ENCODE measurements at regions not wholly inside any gene's neighbourhood (a gene's known extent, or its start where the extent isn't known, plus 50 kb on each side); places are given as distances from the start of the nearest gene placed in this dataset.
"Not testable (repeated sequence)": the region's sequence is repeated elsewhere in the genome, so short reads cannot be mapped to it uniquely, and the experiment has no call there.

DNA sequence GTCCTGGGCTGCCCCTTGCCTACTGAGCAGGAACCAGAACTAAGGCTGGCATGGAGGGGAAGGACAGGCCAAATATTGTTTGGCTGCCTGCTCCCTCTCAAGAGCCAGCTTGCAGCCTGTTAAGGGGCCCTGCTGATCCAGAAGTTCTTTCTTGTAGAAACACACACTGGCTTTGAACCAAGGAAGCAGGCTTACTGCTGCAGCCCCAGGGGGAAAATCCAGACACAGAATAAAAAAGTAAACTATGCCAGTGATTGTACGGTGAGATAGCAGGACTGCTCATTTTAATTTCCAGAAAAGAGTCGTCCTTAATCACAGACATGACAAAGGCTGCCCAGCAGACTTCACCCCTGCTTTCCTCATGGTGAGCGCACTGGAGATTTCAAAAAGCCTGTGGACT, 371.6 kb downstream of the ANAPC1 start:
- DNase-seq, result not testable (repeated sequence)

DNA sequence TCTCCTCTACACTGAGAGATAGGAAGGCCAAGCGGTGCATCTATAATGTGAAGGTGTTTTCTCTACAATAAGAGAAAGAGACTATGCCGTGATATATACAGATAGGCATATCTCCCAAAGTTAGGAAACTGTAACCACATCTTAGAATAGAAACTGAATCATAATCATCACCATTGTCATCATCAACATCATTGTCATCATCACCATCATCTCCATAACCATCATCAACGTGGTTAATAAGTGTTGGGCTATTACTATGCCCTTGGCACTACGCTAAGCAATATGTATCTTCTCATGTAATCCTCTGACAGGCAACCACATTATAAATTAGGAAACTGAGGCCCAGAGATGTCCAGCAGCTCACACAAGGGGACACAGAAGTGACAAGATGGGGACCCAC, 369.9 kb downstream of the ANAPC1 start:
- not testable (repeated sequence) for DNase-seq

DNA sequence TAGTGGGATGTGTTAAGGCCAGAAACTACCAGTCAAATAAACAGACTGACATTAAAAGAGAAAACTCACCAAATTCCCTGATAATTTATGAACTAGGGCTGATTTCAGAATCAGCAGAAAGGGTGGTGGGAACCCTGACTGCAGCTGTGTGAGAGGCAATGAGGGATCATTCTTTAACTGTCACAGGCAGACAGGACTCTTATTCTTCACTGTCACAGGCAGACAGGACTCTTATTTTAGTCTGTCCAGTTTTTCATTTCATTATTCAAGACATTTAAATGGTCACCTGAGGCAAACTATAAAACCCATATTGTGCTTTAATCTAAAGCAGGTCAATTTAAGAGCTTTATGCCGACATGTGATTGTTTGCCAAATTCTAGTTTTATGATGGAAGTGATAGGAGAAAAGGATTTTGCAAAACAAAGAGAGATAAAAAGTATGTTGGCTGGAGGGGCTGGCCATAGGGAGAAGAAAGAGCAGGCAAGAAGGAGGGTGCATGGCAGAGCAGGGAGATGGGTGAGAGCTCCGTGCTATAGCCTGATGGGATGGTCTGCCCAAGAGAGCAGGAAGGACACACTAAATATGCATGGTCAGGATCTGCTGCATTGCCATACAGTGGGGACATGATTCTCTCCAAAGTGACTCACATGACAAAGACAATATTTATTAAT, 366.8 kb downstream of the ANAPC1 start:
- DNase-seq, result not testable (repeated sequence)

DNA sequence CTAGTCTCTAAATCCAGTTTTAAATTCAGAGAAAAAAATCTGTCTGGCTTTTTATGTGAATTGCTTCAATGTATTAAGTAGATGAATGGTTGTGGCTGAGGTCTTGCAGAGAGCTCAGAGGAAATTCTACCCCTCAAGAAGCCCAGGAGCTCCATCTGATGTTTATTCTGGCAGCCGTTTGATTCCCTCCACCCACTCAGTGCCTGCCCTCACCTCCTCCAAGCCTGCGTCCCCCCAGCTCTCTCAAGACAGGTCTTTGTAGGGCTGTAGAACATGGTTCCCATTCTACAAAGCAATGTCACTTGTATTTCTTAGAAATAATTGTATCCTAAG, 366.3 kb downstream of the ANAPC1 start:
- DNase-seq, result not testable (repeated sequence)

DNA sequence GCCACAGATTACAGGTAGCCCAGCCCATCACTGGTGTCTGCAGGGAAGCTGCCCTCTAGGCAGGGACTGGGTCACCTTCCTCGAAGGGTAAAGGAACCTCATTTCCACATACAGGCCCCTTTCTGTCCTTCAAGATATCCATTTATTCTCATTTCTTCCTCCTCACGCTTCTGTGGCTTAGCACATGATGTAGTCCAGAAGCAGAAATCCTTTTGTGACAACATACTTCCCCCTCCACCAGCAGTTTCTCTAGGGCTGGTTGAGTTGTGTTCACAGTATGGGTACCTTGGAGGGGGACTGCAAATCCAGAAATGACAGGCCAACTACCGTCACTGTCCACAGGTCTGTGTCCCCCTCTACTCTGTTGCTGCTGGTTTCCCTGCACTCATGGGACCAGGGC, 364.9 kb downstream of the ANAPC1 start:
- no peak for DNase-seq

DNA sequence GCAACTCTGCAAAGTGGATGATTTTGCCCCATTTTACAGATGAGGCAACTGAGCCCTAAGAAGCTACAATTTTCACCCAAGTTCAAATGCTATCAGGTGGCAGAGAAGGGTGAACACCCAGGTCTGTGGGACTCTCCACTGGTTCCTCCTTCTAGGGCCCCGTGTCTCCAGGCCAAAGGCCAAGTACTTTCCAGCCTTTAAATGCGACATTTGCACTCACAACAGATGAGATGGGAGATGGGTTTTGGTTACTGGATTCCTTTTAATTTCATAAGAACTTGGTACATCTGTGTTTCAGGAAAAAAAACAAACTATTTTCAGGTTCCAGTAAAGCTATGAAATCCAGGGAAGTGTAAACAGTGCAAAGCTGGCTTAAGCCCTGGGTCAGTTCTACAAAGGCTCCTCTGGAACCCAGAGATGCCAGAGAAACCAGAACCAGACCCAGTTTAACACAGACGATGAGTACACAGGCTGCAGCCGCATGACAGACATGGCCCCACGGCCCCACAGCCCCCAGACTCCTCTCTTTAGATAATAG, 361.7 kb downstream of the ANAPC1 start:
- DNase-seq, result no peak

DNA sequence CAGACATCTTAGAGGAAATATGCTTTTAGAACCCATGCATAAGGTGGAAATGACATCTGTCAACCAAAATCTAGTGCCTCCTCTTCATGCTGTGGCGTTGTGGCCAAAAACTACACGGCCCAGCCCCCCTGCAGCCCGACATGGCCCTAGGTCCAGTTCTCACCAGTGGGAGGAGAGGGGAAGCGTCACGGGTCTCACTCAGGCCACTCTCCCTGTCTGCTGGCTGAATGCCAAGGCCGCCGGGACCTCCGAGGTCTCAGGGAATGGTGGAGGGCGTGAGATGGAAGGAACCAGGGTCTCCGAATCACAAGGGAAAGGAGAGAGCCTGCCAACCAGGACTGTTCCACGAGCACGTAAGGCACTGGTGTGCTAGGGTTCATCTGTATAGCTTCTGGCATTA, 361.0 kb downstream of the ANAPC1 start:
- DNase-seq, result no peak

DNA sequence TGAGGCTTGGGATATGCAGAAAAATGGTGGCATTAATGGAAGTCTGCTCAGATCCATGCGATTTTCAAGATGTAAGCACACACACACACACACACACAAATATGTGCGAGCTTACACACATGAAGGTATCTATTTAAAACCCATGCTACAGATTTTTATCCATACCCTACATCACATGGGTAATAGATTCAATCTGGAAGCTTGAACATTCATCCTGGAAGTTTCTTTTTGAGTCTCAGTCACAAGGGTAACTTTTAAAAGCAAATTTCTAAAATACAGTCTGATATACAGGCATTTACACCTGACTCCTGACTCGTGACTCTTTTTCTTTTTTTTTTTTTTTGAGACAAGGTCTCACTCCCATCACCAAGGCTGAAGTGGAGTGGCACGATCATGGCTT, 359.0 kb downstream of the ANAPC1 start:
- not testable (repeated sequence) for DNase-seq

DNA sequence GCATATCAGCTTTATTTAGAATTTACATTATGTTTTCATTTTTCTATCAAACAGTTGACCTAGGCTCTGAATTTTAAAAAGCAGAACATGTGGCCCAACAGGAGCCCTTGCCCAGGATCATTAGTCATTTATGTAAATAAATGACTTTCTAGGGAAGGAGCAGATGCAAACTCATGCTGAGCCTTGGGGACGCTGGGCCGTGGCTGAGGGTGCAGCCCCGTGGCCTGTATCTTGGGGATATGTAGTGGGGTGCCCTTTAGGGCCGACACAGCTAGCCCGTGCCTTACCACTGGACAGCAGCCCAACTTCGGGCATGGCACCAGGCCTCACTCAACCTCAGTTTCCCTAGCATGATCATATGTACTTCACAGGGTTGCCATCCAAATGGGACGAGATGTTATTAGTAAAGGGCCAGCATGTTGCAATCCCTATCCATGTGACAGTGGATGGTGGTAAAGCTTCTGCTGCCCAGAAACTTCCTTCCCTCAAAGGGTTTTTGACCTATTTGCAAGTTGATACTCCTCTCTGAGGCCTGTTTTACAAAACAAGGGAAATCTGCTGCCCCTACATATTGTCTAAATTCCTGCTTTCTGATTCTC, 357.9 kb downstream of the ANAPC1 start:
- DNase-seq, result not testable (repeated sequence)

DNA sequence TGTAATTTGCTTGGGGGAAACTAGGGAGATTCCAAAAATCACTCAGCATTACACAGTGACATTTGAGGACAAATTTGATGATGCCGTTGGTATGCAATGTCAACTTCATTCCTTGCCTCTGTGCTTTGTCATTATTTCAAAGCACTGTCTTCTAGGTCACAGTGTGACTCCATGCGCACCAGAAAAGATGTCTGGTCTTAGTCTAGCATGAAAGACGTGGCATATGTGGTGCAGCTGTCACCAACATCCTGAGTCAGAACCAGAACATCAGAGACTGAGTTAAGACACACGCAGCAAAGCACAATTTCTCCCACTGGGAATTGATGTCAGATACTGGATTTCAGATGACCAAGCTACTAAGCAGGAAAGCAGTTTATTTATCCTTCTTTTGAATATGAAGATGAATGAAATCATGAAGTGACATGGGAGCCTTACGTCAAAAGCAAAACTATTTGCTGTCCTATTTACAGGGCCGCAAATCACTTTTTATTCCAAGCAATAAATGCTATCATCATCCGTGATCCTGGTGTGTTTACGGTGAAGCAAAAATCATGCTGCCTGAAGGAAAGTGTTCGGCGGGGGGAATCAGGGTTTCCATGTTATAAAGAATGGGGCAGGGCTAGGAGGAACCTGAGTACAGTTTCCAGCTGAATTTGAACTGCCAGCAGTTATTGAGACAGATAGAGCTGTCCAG, 356.1 kb downstream of the ANAPC1 start:
- not testable (repeated sequence) for DNase-seq

DNA sequence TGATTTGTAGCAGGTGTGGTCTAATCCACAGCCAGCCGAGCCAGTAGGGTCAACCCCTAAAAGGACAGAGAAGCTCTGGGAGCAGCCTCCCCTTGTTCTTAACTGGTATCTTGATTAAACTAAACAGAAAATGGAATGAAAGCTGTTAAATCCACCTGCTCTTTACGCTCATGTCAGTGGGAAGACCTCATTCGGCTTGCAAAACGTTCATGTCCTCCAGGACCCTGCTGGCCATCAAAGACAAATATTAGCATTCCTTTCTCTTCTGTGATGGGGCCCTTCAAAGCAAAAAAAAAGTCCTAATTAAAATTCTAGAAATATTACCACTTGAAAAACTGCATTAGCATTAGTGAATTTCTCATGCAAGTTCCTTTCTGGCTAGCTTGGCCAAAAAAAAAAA, 355.0 kb downstream of the ANAPC1 start:
- not testable (repeated sequence) for DNase-seq

DNA sequence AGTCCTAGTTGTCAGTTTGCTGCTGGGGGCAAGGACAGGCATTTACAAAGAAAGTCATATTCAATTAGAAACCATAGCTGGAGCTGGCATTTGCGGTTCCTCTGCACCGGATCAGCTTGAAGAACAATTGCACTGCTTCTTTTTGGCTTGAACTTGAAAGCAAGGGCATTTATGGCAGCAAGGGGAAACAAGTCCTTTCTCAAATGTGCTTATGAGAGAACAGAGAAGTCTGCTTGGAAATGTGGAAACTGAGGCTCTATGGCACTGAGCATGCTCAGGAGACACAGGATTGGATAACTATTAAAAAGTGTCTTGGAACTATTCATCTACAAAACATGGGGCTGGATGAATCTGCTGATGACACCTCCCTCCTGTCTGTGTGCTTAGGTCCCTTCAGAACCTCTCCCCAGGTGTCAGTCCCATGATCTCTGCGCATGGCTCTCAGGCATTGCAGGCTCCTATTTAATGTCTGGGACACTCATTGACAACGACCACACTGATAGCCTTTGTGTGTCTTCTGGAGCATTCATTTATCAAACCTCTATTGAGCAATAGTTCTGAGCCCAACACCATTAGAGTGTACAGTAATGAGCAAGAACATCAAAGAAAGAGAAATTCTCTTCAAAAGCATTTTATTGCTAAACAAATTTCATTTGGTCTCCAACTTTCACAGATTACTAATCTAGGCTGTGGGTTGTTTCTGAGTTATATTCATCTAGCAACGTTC, 353.6 kb downstream of the ANAPC1 start:
- DNase-seq, result not testable (repeated sequence)

DNA sequence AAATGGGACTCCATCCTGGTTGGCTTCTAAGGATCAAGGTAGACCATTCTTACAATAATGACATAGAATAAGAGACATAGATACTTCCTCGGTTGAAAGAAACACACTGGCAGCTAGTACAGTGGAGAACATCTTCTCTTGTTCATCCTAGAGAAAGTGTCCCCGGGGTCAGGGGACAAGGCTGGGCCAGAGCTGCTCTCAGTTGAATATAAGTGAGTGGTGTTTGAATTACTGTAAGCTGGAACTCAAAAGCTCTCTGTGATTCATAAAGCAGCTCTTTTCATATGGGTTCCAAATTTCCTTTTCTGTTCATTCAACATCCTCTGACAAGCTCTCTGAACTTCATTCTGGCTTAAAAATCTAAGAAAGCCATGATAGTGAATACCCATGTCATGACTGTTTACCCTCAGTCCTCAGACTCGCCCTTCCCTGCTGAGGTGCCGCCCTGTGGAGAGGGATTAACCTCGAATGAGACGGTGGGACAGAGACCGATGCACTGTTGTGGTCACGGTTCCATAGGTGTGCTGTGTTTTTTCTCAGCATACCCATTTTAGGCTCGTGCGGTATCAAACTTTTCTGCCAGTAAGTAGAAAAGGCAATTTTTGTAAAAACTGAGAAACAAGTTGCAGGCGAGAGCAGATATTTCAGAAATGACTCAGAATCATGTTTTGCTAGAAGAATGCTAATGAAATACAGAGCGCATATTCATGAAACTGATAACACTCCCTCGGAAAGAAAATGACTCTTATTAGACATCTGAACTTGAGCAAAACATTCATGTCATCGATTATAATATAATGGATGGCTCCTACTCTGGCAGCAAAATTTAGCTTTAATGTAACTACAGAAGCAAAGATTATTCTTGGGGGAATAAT, 351.1 kb downstream of the ANAPC1 start:
- not testable (repeated sequence) for DNase-seq

DNA sequence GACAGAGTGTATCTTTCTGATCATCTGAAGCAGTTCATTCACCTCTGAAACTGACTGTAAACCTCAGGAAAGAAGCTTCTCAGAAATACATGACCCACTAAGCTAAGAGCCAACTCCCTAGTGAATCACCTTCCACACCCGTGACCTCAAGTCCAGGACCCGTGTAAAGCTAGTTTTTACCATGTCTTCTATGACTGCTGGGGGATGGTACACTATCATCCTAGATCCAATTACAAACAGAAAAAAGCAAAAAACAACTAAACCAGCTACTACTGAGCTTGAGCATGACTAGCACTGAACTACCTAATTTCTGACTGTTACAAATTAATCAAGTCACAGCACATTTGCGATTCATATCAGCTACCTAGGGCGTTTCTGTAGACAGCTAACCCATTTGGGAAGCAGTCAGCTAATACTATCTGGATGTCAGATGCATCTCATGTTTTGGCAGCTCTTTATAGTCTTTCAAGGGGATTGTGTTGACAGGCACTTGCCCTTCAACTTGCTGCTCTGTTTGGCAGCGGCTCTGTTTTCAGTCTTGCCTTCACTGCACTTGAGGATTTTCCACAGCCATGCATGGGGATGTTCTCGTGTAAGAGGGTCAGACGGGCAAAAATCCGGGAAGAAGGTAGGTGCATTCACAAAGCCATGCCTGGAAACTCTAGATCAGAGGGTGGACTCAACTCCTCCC, 350.3 kb downstream of the ANAPC1 start:
- not testable (repeated sequence) for DNase-seq

DNA sequence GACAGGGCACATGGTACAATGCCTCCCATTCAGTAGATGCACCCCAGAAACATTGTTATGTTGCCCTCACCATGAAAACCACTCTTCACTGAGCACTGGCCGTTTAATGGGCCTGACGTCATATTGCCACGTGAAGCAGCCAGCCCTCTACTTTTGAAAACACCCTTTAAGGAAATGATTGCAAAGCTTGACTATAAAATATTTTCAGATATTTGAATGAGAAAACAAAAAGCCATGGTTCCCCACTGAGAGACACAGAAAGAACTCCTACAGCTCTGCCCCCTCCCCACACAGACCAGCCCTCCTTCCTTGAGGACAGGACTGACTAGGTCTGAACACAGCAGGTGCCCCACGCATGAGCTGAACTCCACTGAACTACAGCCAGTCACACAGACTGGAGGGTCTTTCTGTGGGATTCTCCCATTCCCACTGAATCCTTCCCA, 349.1 kb downstream of the ANAPC1 start:
- no peak for DNase-seq

DNA sequence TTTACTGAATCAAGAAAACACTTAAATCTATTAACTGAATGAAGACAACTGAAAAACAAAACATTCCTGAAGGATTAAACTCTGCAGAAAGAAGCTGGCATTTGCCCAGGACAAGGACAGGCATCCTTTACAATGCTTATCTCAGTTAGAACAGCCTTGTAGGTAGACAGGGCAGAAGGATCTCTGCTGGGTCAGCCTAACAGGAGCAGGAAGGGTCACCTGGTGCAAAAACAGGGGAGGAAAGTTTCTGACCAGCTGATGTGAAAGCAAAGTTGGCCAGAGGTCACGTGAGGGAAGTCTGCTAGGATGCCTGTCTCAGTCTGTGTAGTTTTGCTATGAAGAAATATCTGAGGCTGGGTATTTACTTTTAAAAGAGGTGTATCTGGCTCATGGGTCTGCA, 348.6 kb downstream of the ANAPC1 start:
- no peak for DNase-seq

DNA sequence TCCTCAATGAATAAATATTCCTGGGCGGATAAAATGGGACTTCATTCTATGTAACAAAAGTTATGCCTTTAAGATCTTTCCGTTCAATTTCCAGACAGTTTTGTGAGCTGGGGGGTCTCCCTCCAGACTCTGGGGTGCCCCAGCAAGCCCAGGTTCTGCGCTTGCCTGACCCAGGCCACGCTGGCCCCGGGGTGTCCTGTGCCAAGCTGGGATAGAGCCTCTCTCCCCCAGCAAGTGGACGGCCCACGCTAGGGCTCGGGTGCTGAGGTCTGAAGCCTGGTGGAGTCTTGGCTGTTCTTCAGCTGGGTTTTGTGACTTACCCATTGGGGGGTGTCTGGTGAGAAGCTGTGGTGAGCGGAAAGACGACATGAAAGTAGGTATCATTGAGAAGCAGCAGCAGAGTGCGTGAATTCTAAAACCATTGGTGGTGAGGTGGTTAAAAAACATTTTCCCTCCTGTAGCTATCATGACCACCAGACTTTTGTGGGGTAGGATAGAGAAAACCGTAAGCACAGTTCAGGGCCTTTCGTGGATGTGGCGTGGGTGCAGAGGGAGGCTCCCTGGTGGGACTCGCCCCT, 346.8 kb downstream of the ANAPC1 start:
- DNase-seq, result no peak

DNA sequence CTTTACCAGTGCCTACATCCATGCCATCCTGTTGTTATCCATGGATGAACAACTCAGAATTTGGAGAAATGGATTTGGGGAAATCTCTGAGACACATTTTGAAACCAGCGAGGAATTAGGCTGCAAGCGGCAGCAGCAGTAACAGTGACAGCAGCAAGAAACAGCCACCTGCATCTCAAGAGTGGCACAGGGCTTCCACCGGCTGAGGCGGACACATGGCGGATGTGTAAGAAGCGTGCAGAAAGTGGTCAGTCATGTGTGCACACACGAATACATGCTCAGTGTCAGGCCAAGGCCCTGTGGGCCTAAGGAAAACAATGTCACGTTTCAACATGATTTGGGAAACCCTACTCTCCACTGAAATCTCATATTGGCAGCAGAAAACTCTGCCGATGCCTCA, 344.0 kb downstream of the ANAPC1 start:
- not testable (repeated sequence) for DNase-seq

DNA sequence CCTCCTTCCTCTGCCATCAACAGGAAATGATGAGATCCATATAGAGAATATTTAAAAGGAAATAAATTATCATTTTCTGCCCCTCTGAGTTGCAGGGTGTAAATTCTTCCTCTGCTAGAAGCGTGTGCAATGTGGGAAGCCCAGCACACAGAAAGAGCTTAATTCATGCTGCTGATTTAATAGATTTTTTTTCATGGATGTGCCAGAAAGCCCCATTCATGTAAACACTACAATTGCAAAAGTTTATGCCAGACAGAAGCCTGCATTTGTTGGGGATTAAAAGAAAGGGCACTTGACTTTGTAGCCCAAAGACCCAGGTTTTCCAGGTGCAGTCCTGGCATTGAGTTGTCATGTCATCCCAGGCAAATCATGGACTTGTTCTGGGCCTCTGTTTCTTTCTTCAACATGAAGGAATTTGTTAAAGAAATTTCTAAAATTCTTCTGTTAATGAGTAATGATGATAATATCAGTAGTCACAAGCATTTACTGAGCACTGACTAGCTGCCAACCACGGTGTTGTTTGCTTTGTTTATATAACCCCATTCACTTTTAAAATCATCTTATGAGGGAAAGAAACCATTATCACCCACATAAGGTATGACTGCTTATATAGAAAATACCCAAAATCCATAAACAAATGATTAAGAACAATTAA, 341.7 kb downstream of the ANAPC1 start:
- not testable (repeated sequence) for DNase-seq

DNA sequence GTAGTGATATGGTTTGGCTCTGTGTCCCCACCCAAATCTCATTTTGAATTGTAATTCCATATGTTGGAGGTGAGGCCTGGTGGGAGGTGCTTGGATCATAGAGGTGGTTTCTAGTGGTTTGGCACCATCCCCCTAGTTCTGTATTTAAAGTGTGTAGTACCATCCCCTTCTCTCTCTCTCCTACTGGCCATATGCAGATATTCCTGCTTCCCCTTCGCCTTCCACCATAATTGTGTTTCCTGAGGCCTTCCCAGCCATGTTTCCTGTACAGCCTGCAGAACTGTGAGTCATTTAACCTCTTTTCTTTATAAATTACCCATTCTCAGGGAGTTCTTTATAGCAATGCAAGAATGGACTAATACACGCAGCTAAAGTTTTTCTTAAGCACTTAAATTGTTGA, 340.0 kb downstream of the ANAPC1 start:
- DNase-seq, result not testable (repeated sequence)
